ENCODE measurements at regions not wholly inside any gene's neighbourhood (a gene's known extent, or its start where the extent isn't known, plus 50 kb on each side); places are given as distances from the start of the nearest gene placed in this dataset.

DNA sequence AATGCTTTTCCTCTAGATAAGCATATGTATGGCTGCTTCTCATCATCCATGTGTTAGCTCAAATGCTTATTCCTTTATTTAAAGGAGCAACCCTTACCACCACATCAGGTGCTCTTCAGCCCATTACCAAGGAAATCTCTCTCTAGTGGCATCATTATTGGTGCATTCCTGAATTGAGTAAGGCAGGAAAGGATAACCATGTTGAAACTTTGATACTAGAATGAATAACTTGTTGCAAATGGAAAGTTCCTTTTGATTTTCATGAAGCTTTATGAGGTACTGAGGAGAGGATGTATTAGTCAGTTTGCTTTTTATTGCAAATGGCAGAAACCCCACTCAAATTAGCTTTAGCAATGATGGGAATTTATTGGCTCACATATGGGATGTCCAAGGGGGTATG lies 212.3 kb upstream of the FGF13 start:
- no peak for DNase-seq (ENCODE audit: low read depth, low spot score)
- POLR2A ChIA-PET, result no interaction called here
- BruUV-seq (replicated peaks), result no TSS peak

DNA sequence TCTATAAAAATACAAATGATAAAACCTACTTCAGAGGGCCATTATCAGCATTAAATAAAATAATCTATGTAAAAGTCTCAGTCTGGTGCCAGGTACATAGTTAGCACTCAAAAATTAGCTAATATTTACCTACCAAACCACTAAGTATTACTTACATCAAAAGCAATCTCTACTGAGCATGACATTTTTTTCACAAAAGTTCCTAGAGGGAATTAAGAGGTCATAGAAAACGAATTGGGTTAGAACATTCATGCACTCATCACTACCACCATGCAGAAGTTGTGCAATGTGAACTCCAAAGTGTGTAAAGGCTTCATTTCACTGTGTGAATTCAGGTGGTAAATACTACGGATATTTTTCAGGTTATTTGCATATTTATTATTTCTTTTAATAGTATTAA lies 209.5 kb upstream of the FGF13 start:
- ChIA-PET RAD21 (ENCODE audit: low non-redundant PET in 1 of 2, low total read pairs in 2 of 2, uncharacterized antibody in 2 of 2, unreplicated experiment in 2 of 2) (no interaction called here), POLR2A (no interaction called here), CTCF (no interaction called here)
- H3K27me3 ChIP-seq (ENCODE audit: insufficient read depth, low read length), result no peaks in the 10 kb centered on the region
- H3K27ac ChIP-seq (ENCODE audit: low read depth, low read length), result no peak overlapping the region
- no peaks in the 10 kb centered on the region for H3K9me2 ChIP-seq (ENCODE audit: insufficient read depth)
- DNase-seq (ENCODE audit: low read depth, low spot score) (no peak), ATAC-seq (no peak)
- no peaks in the 10 kb centered on the region for H3K79me2 ChIP-seq (ENCODE audit: insufficient read depth, low read length)
- no peak overlapping the region for H3K9ac ChIP-seq (ENCODE audit: low read length)
- intact Hi-C loops (cut with micrococcal nuclease), result no loop called here
- no TSS peak for BruUV-seq (replicated peaks)
- H3K9me3 ChIP-seq (ENCODE audit: control insufficient read depth in 1 of 2, insufficient read depth in 1 of 2, low read depth in 1 of 2, low read length in 2 of 2), result no peaks in the 10 kb centered on the region
- no peaks in the 10 kb centered on the region for H3K36me3 ChIP-seq (ENCODE audit: control insufficient read depth in 1 of 2, insufficient read depth in 2 of 2, low read length in 2 of 2)
- no peaks in the 10 kb centered on the region for H3K4me1 ChIP-seq (ENCODE audit: control insufficient read depth in 1 of 2, insufficient read depth in 2 of 2, low read length in 2 of 2)
- H3K4me2 ChIP-seq (ENCODE audit: low read length), result no peak overlapping the region
- no peaks in the 10 kb centered on the region for H4K20me1 ChIP-seq (ENCODE audit: insufficient read depth)
- H3K4me3 ChIP-seq (replicated peaks in 1 of 2; ENCODE audit: low read depth in 1 of 2, low read length in 2 of 2), result no peak overlapping the region
- no peak for TF ChIP-seq EGR1 (IDR thresholded peaks at IDR 0.05; ENCODE audit: low read depth)
- TF ChIP-seq, protein P1, sequence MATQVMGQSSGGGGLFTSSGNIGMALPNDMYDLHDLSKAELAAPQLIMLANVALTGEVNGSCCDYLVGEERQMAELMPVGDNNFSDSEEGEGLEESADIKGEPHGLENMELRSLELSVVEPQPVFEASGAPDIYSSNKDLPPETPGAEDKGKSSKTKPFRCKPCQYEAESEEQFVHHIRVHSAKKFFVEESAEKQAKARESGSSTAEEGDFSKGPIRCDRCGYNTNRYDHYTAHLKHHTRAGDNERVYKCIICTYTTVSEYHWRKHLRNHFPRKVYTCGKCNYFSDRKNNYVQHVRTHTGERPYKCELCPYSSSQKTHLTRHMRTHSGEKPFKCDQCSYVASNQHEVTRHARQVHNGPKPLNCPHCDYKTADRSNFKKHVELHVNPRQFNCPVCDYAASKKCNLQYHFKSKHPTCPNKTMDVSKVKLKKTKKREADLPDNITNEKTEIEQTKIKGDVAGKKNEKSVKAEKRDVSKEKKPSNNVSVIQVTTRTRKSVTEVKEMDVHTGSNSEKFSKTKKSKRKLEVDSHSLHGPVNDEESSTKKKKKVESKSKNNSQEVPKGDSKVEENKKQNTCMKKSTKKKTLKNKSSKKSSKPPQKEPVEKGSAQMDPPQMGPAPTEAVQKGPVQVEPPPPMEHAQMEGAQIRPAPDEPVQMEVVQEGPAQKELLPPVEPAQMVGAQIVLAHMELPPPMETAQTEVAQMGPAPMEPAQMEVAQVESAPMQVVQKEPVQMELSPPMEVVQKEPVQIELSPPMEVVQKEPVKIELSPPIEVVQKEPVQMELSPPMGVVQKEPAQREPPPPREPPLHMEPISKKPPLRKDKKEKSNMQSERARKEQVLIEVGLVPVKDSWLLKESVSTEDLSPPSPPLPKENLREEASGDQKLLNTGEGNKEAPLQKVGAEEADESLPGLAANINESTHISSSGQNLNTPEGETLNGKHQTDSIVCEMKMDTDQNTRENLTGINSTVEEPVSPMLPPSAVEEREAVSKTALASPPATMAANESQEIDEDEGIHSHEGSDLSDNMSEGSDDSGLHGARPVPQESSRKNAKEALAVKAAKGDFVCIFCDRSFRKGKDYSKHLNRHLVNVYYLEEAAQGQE (IDR thresholded peaks at IDR 0.05; ENCODE audit: low read depth), result no peak
- TF ChIP-seq SRF (IDR thresholded peaks at IDR 0.05; ENCODE audit: low read depth), result no peak
- TF ChIP-seq, protein P2, sequence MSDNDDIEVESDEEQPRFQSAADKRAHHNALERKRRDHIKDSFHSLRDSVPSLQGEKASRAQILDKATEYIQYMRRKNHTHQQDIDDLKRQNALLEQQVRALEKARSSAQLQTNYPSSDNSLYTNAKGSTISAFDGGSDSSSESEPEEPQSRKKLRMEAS (IDR thresholded peaks at IDR 0.05), result no peak
- no peak for TF ChIP-seq SIN3A (IDR thresholded peaks at IDR 0.05; ENCODE audit: low read depth)
- no peak for TF ChIP-seq JUND (IDR thresholded peaks at IDR 0.05)
- TF ChIP-seq SP1 (IDR thresholded peaks at IDR 0.05; ENCODE audit: low read depth), result no peak
- no peak for TF ChIP-seq POLR2AphosphoS5 (IDR thresholded peaks at IDR 0.05; ENCODE audit: low read depth, low read length)
- no peak for TF ChIP-seq POLR2A (IDR thresholded peaks at IDR 0.05; ENCODE audit: borderline replicate concordance, extremely low read depth, insufficient read depth, insufficient read length)
- H2AFZ ChIP-seq (ENCODE audit: low read depth, low read length, poor library complexity, severe bottlenecking), result no peak overlapping the region

More for the DNA sequence above, 212.3 kb upstream of the FGF13 start:
- intact Hi-C loops (cut with micrococcal nuclease), result no loop called here
- Histone ChIP-seq H3K9me2 (ENCODE audit: insufficient read depth) (no peaks in the 10 kb centered on the region), H3K79me2 (ENCODE audit: insufficient read depth, low read length) (no peaks in the 10 kb centered on the region), H4K20me1 (ENCODE audit: insufficient read depth) (no peaks in the 10 kb centered on the region), H2AFZ (ENCODE audit: low read depth, low read length, poor library complexity, severe bottlenecking) (no peak overlapping the region), H3K36me3 (ENCODE audit: control insufficient read depth in 1 of 2, insufficient read depth in 2 of 2, low read length in 2 of 2) (no peaks in the 10 kb centered on the region), H3K27ac (ENCODE audit: low read depth, low read length) (no peak overlapping the region), H3K27me3 (ENCODE audit: insufficient read depth, low read length) (no peaks in the 10 kb centered on the region), H3K4me3 (replicated peaks in 1 of 2; ENCODE audit: low read depth in 1 of 2, low read length in 2 of 2) (no peak overlapping the region), H3K4me2 (ENCODE audit: low read length) (no peak overlapping the region), H3K9me3 (ENCODE audit: control insufficient read depth in 1 of 2, insufficient read depth in 1 of 2, low read depth in 1 of 2, low read length in 2 of 2) (no peaks in the 10 kb centered on the region), H3K9ac (ENCODE audit: low read length) (no peak overlapping the region), H3K4me1 (ENCODE audit: control insufficient read depth in 1 of 2, insufficient read depth in 2 of 2, low read length in 2 of 2) (no peaks in the 10 kb centered on the region)
- ATAC-seq, result no peak
- CTCF ChIA-PET, result no interaction called here
- RAD21 ChIA-PET (ENCODE audit: low non-redundant PET in 1 of 2, low total read pairs in 2 of 2, uncharacterized antibody in 2 of 2, unreplicated experiment in 2 of 2), result no interaction called here
- TF ChIP-seq, protein P2 (IDR thresholded peaks at IDR 0.05), result no peak
- TF ChIP-seq POLR2AphosphoS5 (IDR thresholded peaks at IDR 0.05; ENCODE audit: low read depth, low read length), result no peak
- no peak for TF ChIP-seq FOSL1 (IDR thresholded peaks at IDR 0.05; ENCODE audit: low read depth)
- no peak for TF ChIP-seq SP1 (IDR thresholded peaks at IDR 0.05; ENCODE audit: low read depth)
- TF ChIP-seq SRF (IDR thresholded peaks at IDR 0.05; ENCODE audit: low read depth), result no peak
- no peak for TF ChIP-seq TCF7L2 (IDR thresholded peaks at IDR 0.05; ENCODE audit: borderline replicate concordance, extremely low read depth, insufficient read depth, insufficient read length)
- TF ChIP-seq YY1 (IDR thresholded peaks at IDR 0.05; ENCODE audit: extremely low read depth, insufficient replicate concordance, low read depth, low read length), result no peak
- TF ChIP-seq, protein P3, sequence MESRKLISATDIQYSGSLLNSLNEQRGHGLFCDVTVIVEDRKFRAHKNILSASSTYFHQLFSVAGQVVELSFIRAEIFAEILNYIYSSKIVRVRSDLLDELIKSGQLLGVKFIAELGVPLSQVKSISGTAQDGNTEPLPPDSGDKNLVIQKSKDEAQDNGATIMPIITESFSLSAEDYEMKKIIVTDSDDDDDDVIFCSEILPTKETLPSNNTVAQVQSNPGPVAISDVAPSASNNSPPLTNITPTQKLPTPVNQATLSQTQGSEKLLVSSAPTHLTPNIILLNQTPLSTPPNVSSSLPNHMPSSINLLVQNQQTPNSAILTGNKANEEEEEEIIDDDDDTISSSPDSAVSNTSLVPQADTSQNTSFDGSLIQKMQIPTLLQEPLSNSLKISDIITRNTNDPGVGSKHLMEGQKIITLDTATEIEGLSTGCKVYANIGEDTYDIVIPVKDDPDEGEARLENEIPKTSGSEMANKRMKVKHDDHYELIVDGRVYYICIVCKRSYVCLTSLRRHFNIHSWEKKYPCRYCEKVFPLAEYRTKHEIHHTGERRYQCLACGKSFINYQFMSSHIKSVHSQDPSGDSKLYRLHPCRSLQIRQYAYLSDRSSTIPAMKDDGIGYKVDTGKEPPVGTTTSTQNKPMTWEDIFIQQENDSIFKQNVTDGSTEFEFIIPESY (IDR thresholded peaks at IDR 0.05; ENCODE audit: extremely low read depth, insufficient replicate concordance, low read length), result no peak
- no peak for TF ChIP-seq RAD21 (IDR thresholded peaks at IDR 0.05; ENCODE audit: low read depth)
- no peak for TF ChIP-seq ZFX (IDR thresholded peaks at IDR 0.05)
- TF ChIP-seq EGR1 (IDR thresholded peaks at IDR 0.05; ENCODE audit: low read depth), result no peak

All from HCT116 (cell line).